ENCODE measurements at regions not wholly inside any gene's neighbourhood (a gene's known extent, or its start where the extent isn't known, plus 50 kb on each side); places are given as distances from the start of the nearest gene placed in this dataset.

DNA sequence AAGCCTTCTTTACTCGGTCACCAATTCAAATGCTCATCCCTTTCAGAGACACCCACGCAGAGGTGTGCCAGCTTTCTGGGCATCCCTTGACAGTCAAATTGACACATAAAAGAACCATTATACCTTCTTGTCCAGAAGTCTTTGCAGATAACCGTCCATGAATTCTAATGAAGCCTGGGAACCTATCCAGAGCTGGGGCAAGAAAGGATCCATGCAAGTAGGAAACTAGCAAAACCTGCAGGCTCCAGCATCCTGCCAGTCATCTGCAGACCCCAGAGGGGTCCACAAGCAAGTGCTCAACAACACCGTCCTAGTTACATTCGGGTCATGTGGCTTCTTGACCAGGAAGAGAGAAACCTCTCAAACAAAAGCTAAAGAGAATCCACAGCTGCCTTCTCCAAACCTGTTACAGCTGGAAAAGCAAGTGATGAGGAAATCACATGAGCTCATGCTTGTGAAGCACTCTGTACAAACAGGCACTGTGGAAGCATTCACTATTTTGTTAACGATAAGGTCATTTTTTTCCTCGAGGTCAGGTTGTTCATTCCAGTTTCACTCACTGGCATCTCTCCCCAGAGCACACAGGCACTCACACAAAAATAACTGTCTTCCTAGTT, 80.2 kb upstream of the DMRT1 start:
- ChIA-PET CTCF (ENCODE audit: partially characterized antibody) (interaction anchor here (0.9 to 15.3 kb wide), 10 partner anchors 16 to 412 kb away, joined by 3 to 195 read pairs (median 6); no protein-coding TSS in a partner anchor), POLR2A (ENCODE audit: partially characterized antibody) (no interaction called here)
- Histone ChIP-seq H2BK120ac (replicated peaks; ENCODE audit: low read depth, low read length) (no peak overlapping the region), H3K79me2 (ENCODE audit: control insufficient read depth in 1 of 2, insufficient read depth in 2 of 2, low read length in 2 of 2) (no peaks in the 10 kb centered on the region), H2BK15ac (ENCODE audit: low read length) (no peak overlapping the region), H3K56ac (replicated peaks; ENCODE audit: insufficient read length, low read depth, low read length) (no peak overlapping the region), H3K9ac (replicated peaks in 1 of 4; ENCODE audit: extremely low read depth in 1 of 4, low read depth in 3 of 4, low read length in 3 of 4) (no peak overlapping the region), H3K4me3 (ENCODE audit: extremely low read depth in 1 of 4, insufficient read depth in 2 of 4, low read depth in 3 of 4, low read length in 4 of 4) (no peak overlapping the region), H2BK20ac (ENCODE audit: low read length) (no peak overlapping the region), H3K23ac (ENCODE audit: insufficient read length) (no peak overlapping the region), H4K8ac (ENCODE audit: extremely low read depth, insufficient read depth, low read length) (no peak overlapping the region), H3K18ac (ENCODE audit: extremely low read depth, low read length) (no peak overlapping the region), H4K5ac (ENCODE audit: insufficient read length, low read depth, low read length) (no peak overlapping the region), H3K27ac (ENCODE audit: low read depth, low read length) (no peak overlapping the region), H3K9me3 (ENCODE audit: insufficient read depth in 2 of 2, low read depth in 1 of 2, low read length in 1 of 2) (no peaks in the 10 kb centered on the region), H3K23me2 (ENCODE audit: low read depth, low read length) (no peaks in the 10 kb centered on the region), H3K79me1 (ENCODE audit: low read depth, low read length) (no peaks in the 10 kb centered on the region), H2AFZ (ENCODE audit: low read length) (no peak overlapping the region), H2AK5ac (ENCODE audit: low read depth, low read length) (no peak overlapping the region), H3K4ac (replicated peaks; ENCODE audit: insufficient read length, low read depth, low read length) (no peak overlapping the region), H2BK5ac (ENCODE audit: low read depth, low read length) (no peak overlapping the region), H2BK12ac (ENCODE audit: low read depth, low read length) (no peak overlapping the region), H3K4me2 (ENCODE audit: insufficient read depth in 1 of 2, low read depth in 2 of 2, low read length in 2 of 2) (no peak overlapping the region), H3K36me3 (ENCODE audit: control insufficient read depth in 2 of 4, insufficient read depth in 4 of 4, low read length in 3 of 4) (no peaks in the 10 kb centered on the region), H3K14ac (ENCODE audit: insufficient read length) (no peak overlapping the region), H4K20me1 (replicated peaks in 1 of 2; ENCODE audit: control insufficient read depth in 1 of 2, insufficient read depth in 2 of 2, low read length in 2 of 2) (no peaks in the 10 kb centered on the region), H3K4me1 (replicated peaks in 1 of 4; ENCODE audit: control insufficient read depth in 3 of 4, insufficient read depth in 4 of 4, low read length in 3 of 4) (no peaks in the 10 kb centered on the region), H4K91ac (replicated peaks; ENCODE audit: insufficient read length, low read length) (no peak overlapping the region), H3K27me3 (replicated peaks in 1 of 4; ENCODE audit: control insufficient read depth in 3 of 4, extremely low read depth in 1 of 4, insufficient read depth in 3 of 4, low read length in 3 of 4) (no peaks in the 10 kb centered on the region)
- no peak for TF ChIP-seq GABPA (IDR thresholded peaks at IDR 0.05; ENCODE audit: borderline replicate concordance, insufficient read depth, low read length)
- no peak for TF ChIP-seq TBP (IDR thresholded peaks at IDR 0.05; ENCODE audit: low read depth, low read length)
- TF ChIP-seq BCL11A (IDR thresholded peaks at IDR 0.05; ENCODE audit: low read depth in 2 of 2, low read length in 2 of 2) = no peak
- WGBS, 2 experiments (ENCODE audit: extremely low coverage in 1 of 2, insufficient coverage in 1 of 2, insufficient read length in 1 of 2, insufficient replicate concordance in 2 of 2, low coverage in 1 of 2, low lambda C conversion rate in 2 of 2, missing lambda C conversion rate in 1 of 2) = 91% methylated on average over 7 of the region's 7 CpGs; no CpG with 5 or more reads in 1 of the 2 experiments
- no peak for FAIRE-seq
- no peak for DNase-seq (ENCODE audit: low read depth in 1 of 2, low spot score in 2 of 2)

All from H1 (cell line).